ENCODE measurements at regions not wholly inside any gene's neighbourhood (a gene's known extent, or its start where the extent isn't known, plus 50 kb on each side); places are given as distances from the start of the nearest gene placed in this dataset.
"Not testable (repeated sequence)": the region's sequence is repeated elsewhere in the genome, so short reads cannot be mapped to it uniquely, and the experiment has no call there.

DNA sequence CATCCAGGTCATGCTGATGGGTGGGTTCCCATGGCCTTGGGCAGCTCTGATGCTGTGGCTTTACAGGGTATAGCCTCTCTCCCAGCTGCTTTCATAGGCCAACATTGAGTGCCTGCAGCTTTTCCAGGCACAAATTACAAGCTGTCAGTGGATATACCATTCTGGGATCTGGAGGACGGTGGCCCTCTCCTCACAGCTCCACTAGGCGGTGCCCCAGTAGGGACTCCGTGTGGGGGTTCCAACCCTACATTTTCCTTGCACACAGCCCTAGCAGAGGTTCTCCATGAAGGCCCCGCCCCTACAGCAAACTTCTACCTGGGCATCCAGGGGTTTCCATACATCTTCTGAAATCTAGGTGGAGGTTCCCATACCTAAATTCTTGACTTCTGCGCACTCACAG lies 602.6 kb upstream of the HS3ST5 start:
- ATAC-seq (no peak), DNase-seq (no peak)
- ChIA-PET POLR2A (no interaction called here), CTCF (no interaction called here)
- Mint-ChIP-seq H3K9me3 (ENCODE audit: insufficient read depth) (peaks cover 4% of the 10 kb centered on the region), H3K27ac (no peak overlapping the region), H3K4me3 (no peak overlapping the region), H3K36me3 (ENCODE audit: low read depth) (no peaks in the 10 kb centered on the region), H3K4me1 (ENCODE audit: low read depth) (no peaks in the 10 kb centered on the region), H3K27me3 (ENCODE audit: low read depth) (no peaks in the 10 kb centered on the region)

DNA sequence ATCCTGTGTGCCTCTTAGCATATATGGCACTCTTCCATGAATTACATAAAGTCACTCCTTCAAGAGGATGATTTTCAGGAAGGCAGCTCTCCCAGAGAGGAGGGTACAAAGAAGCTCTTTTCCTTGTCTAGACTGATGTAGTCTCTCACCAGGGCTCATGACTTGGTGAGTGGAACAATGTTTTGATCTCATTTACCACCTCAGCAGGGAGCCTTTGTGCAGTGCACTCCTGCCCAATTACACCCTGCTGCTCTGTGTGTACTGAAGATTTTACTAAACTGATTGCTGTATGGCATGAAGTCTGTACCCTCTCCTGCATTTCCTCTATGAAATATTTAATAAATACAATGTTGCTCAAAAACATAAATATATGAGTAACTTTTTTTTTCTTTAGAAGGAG lies 598.3 kb upstream of the HS3ST5 start:
- peaks cover under 1% of the 10 kb centered on the region for H3K9me3 Mint-ChIP-seq (ENCODE audit: insufficient read depth)
- no peak for ATAC-seq
- ChIA-PET POLR2A (no interaction called here), CTCF (no interaction called here)
- no peak for DNase-seq
- no peaks in the 10 kb centered on the region for H3K4me1 Mint-ChIP-seq (ENCODE audit: low read depth)
- H3K4me3 Mint-ChIP-seq: no peak overlapping the region
- H3K27ac Mint-ChIP-seq: no peak overlapping the region
- H3K27me3 Mint-ChIP-seq (ENCODE audit: low read depth): no peaks in the 10 kb centered on the region
- no peaks in the 10 kb centered on the region for H3K36me3 Mint-ChIP-seq (ENCODE audit: low read depth)

DNA sequence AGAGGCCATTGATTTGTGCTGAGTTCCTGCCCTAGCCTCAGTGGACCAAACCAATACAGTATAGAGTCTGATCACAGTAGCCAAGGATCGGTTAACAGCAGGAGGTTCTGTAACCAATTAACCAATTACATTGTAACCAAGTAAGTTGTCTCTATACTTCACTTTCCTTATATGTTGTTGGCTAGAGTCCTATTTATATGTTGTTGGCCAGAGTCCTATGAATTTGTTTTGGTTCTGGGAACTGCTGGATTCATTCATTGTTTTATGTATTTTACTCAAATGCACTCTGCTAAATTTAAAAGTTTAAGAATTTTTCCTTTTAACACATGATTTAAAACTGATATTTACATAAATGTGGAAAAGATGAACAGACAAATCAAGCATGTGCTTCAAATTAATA lies 597.4 kb upstream of the HS3ST5 start:
- CTCF ChIA-PET: no interaction called here
- no peaks in the 10 kb centered on the region for H3K36me3 Mint-ChIP-seq (ENCODE audit: low read depth)
- no peak for DNase-seq
- no peaks in the 10 kb centered on the region for H3K4me1 Mint-ChIP-seq (ENCODE audit: low read depth)
- no peaks in the 10 kb centered on the region for H3K9me3 Mint-ChIP-seq (ENCODE audit: insufficient read depth)
- no peaks in the 10 kb centered on the region for H3K27me3 Mint-ChIP-seq (ENCODE audit: low read depth)
- POLR2A ChIA-PET: no interaction called here
- H3K4me3 Mint-ChIP-seq: no peak overlapping the region
- no peak overlapping the region for H3K27ac Mint-ChIP-seq
- ATAC-seq: no peak

DNA sequence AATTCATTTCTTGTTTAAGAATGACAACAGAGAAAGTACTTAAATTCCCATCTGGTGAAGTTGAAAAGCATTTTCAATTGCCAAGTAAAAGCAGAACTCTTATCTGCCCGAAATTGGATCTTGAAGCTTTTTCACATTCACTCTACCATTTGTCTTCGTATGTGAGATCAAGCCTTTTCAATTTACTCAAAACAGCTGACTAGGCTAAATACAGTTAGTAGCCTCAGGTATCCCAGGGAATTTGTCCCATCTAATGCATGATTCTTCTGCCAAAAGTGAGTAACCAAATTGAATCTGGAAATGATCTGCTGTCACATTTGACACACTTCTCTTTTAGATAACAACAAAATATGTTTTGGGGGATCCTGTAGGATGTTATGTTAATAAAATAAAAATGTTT lies 596.8 kb upstream of the HS3ST5 start:
- no peak for ATAC-seq
- Mint-ChIP-seq H3K27ac (no peak overlapping the region), H3K9me3 (ENCODE audit: insufficient read depth) (no peaks in the 10 kb centered on the region), H3K4me3 (no peak overlapping the region), H3K36me3 (ENCODE audit: low read depth) (no peaks in the 10 kb centered on the region), H3K4me1 (ENCODE audit: low read depth) (no peaks in the 10 kb centered on the region), H3K27me3 (ENCODE audit: low read depth) (no peaks in the 10 kb centered on the region)
- ChIA-PET CTCF (no interaction called here), POLR2A (no interaction called here)
- no peak for DNase-seq

DNA sequence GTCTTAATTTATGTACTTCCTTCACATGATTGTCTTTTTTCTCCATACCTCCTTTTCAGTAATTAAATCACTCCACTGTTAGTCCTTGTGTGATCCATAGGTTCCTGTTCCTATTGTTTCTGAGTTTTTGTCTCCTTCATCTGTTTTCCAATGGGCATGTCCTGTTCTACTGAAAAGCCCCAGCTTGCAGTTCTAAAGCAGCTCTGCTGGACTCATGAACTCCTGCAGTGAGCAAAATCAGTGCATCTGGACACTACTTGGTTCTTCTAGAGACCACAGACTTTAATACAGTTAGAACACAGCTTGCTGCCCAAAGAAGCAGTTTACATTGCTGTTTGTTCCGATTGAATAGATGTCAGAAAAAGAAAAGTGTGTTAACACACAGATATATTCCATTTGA lies 593.3 kb upstream of the HS3ST5 start:
- Mint-ChIP-seq H3K36me3 (ENCODE audit: low read depth) (no peaks in the 10 kb centered on the region), H3K27me3 (ENCODE audit: low read depth) (no peaks in the 10 kb centered on the region), H3K9me3 (ENCODE audit: insufficient read depth) (peaks cover 15% of the 10 kb centered on the region), H3K4me3 (no peak overlapping the region), H3K4me1 (ENCODE audit: low read depth) (no peaks in the 10 kb centered on the region), H3K27ac (no peak overlapping the region)
- ChIA-PET POLR2A (no interaction called here), CTCF (no interaction called here)
- ATAC-seq (no peak), DNase-seq (no peak)

DNA sequence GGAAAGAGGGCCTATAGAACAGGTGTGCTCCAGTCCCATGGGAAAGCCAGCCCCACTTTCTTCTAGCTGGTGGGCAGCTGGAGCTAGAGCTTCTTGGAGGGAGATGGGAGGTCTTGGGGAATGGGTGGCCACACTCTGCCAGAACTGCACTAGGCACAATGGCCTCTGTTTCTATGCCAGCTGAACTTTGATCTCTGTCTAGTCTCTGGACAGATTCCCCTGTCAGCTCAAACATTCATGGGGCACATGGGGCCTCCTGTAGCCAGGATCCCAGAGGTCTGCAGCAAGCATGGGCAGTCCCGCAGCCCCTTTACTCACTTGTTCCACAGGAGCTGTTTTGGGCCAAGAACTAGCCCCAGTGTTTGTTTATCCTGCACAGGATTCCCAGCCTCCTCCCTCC lies 591.3 kb upstream of the HS3ST5 start:
- DNase-seq (no peak), ATAC-seq (no peak)
- no peaks in the 10 kb centered on the region for H3K27me3 Mint-ChIP-seq (ENCODE audit: low read depth)
- peaks cover 23% of the 10 kb centered on the region for H3K9me3 Mint-ChIP-seq (ENCODE audit: insufficient read depth)
- no peaks in the 10 kb centered on the region for H3K36me3 Mint-ChIP-seq (ENCODE audit: low read depth)
- CTCF ChIA-PET: no interaction called here
- H3K4me3 Mint-ChIP-seq: no peak overlapping the region
- POLR2A ChIA-PET: no interaction called here
- H3K4me1 Mint-ChIP-seq (ENCODE audit: low read depth): no peaks in the 10 kb centered on the region
- H3K27ac Mint-ChIP-seq: no peak overlapping the region

DNA sequence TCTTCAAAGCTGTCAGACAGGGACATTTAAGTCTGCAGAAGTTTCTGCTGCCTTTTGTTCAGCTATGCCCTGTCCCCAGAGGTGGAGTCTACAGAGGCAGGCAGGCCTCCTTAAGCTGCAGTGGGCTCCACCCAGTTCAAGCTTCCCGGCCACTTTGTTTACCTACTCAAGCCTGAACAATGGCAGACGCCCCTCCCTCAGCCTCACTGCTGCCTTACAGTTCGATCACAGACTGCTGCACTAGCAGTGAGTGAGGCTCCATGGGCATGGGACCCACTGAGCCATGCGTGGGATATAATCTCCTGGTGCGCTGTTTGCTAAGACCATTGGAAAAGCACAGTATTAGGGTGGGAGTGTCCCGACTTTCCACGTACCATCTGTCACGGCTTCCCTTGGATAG lies 585.9 kb upstream of the HS3ST5 start:
- H3K27me3 Mint-ChIP-seq (ENCODE audit: low read depth); DNase-seq; CTCF ChIA-PET: not testable (repeated sequence)

DNA sequence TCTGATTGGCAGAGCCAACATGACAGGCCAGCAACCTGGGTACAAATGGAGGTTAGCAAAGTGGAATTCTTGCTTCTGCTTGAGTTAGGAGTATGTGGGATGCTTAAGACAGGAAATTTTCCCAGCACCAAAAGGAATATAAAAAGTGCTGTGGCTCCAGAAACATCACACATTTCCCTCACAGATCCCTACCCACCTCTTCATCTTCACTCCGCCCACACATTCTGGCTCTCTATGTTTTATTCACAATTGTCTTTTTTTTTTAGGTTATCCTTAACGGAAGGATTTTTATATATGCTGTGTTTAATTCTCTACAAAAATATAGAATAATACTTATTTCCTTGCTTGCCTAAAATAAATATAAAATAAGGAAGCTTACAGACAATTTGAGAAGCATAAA lies 563.3 kb upstream of the HS3ST5 start:
- Mint-ChIP-seq H3K9me3 (ENCODE audit: insufficient read depth) (peaks cover 7% of the 10 kb centered on the region), H3K27ac (no peak overlapping the region), H3K4me3 (no peak overlapping the region), H3K36me3 (ENCODE audit: low read depth) (no peaks in the 10 kb centered on the region), H3K27me3 (ENCODE audit: low read depth) (no peaks in the 10 kb centered on the region), H3K4me1 (ENCODE audit: low read depth) (no peaks in the 10 kb centered on the region)
- no peak for DNase-seq
- ChIA-PET CTCF (no interaction called here), POLR2A (no interaction called here)
- ATAC-seq: no peak

More for the DNA sequence above, 585.9 kb upstream of the HS3ST5 start:
- peaks cover 23% of the 10 kb centered on the region for H3K9me3 Mint-ChIP-seq (ENCODE audit: insufficient read depth)
- POLR2A ChIA-PET: interaction anchor here (0.7 kb wide), 1 partner anchor 412 kb away, joined by 3 read pairs; no protein-coding TSS in a partner anchor
- H3K27ac Mint-ChIP-seq; H3K4me1 Mint-ChIP-seq (ENCODE audit: low read depth); H3K36me3 Mint-ChIP-seq (ENCODE audit: low read depth); ATAC-seq; H3K4me3 Mint-ChIP-seq: not testable (repeated sequence)

DNA sequence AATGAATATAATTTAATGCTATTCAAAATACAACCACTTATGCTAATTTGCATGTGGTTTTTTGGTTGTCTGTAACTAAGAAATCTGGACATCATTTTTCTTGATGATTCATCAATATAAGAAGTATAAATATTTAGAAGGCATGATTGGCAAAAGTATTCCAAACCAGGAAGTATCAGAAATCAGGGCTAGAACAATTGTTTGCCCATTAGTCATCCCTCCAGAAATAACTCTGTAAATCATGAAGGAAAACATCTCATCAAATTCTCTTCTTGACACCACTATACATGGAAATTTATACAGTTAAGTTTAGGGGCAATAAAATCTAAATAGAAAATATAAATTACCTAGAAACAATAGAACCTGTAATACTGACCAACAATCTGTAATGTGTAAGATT lies 554.7 kb upstream of the HS3ST5 start:
- Mint-ChIP-seq H3K4me3 (no peak overlapping the region), H3K36me3 (ENCODE audit: low read depth) (no peaks in the 10 kb centered on the region), H3K4me1 (ENCODE audit: low read depth) (no peaks in the 10 kb centered on the region), H3K27ac (no peak overlapping the region), H3K27me3 (ENCODE audit: low read depth) (no peaks in the 10 kb centered on the region), H3K9me3 (ENCODE audit: insufficient read depth) (peaks cover 4% of the 10 kb centered on the region)
- no peak for ATAC-seq
- DNase-seq: no peak
- POLR2A ChIA-PET: no interaction called here
- CTCF ChIA-PET: no interaction called here

DNA sequence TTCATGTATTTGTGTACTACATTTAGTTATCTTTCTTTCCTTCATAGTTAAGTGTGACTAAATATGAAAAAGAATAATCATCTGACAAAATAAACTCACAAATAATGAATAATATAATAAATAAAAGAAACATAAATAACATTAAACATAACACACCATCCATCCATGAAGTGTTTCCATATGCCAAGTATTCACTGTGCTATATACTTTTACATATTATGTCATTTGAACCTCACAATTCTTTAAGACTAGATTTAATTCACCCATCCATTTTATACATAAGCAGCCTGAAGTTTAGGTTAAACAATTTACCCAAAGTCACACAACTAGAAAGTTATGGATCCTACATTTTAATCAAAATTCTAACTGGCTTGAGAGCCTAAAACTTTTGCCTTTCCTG lies 549.4 kb upstream of the HS3ST5 start:
- no peak overlapping the region for H3K4me3 Mint-ChIP-seq
- no peaks in the 10 kb centered on the region for H3K4me1 Mint-ChIP-seq (ENCODE audit: low read depth)
- DNase-seq (no peak), ATAC-seq (no peak)
- no peaks in the 10 kb centered on the region for H3K9me3 Mint-ChIP-seq (ENCODE audit: insufficient read depth)
- H3K36me3 Mint-ChIP-seq (ENCODE audit: low read depth): no peaks in the 10 kb centered on the region
- ChIA-PET CTCF (no interaction called here), POLR2A (no interaction called here)
- no peaks in the 10 kb centered on the region for H3K27me3 Mint-ChIP-seq (ENCODE audit: low read depth)
- no peak overlapping the region for H3K27ac Mint-ChIP-seq

DNA sequence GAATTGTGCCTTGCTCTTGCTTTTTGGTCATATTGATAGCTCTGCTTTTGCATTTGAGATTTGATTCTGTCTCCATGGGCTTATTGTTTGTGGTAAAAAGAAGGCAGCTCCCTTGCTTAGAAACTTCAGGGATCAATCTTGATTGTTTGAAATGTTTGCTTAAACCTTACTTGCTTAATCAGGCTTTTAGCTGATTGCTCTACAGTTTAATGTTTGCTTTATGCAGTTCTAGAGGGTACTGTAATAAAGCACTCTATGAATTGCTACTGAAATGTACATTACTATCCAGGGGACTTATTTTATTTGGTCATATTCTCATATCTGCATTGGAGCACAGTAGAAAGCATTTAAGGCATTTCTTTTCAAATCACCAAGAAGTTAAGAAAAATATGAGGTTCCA lies 545.4 kb upstream of the HS3ST5 start:
- no peaks in the 10 kb centered on the region for H3K4me1 Mint-ChIP-seq (ENCODE audit: low read depth)
- CTCF ChIA-PET: interaction anchor here (0.6 kb wide), 1 partner anchor 179 kb away, joined by 5 read pairs; no protein-coding TSS in a partner anchor

DNA sequence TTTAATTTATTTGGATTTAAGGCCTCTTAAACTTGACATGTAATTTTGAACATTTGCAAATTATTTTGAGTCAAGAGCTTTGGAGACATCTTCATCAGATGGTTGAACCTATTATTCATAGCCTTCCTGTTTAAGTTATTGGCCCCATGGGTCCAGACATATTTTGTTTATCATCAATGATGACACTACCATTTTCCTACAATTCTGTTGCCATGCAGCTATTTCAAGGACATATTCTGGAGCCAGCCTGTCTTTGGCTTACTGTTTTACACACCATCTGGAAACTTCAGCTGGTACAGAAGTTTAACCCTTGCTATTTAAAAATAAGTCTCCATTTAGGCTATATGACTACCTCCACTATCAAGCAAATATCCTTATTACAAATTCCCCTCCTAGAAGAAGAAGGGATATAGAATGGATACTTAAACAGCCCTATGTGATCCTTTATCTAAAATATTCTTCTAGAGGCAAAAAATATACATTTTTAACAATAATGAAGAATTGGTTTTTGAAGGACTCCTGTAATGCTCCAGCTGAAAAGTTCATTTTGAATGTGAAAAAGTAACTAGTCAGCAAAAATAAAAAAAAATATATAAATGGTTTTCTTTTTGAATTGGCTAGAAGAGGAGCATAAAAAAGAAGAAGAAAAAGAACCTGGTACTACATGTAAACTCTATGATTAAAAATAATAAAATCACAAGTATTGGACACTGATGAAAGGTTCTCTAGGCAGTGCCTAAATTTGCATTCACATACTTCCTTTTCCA lies 544.0 kb upstream of the HS3ST5 start:
- no peak overlapping the region for H3K27ac Mint-ChIP-seq
- no peaks in the 10 kb centered on the region for H3K4me1 Mint-ChIP-seq (ENCODE audit: low read depth)
- H3K9me3 Mint-ChIP-seq (ENCODE audit: insufficient read depth): no peaks in the 10 kb centered on the region
- DNase-seq (no peak), ATAC-seq (no peak)
- H3K27me3 Mint-ChIP-seq (ENCODE audit: low read depth): no peaks in the 10 kb centered on the region
- POLR2A ChIA-PET: no interaction called here
- H3K4me3 Mint-ChIP-seq: no peak overlapping the region
- no peaks in the 10 kb centered on the region for H3K36me3 Mint-ChIP-seq (ENCODE audit: low read depth)
- CTCF ChIA-PET: no interaction called here

More for the DNA sequence above, 545.4 kb upstream of the HS3ST5 start:
- no peaks in the 10 kb centered on the region for H3K27me3 Mint-ChIP-seq (ENCODE audit: low read depth)
- no peak for ATAC-seq
- no peaks in the 10 kb centered on the region for H3K9me3 Mint-ChIP-seq (ENCODE audit: insufficient read depth)
- no peak for DNase-seq
- no peak overlapping the region for H3K4me3 Mint-ChIP-seq
- no peaks in the 10 kb centered on the region for H3K36me3 Mint-ChIP-seq (ENCODE audit: low read depth)
- no peak overlapping the region for H3K27ac Mint-ChIP-seq
- POLR2A ChIA-PET: no interaction called here

DNA sequence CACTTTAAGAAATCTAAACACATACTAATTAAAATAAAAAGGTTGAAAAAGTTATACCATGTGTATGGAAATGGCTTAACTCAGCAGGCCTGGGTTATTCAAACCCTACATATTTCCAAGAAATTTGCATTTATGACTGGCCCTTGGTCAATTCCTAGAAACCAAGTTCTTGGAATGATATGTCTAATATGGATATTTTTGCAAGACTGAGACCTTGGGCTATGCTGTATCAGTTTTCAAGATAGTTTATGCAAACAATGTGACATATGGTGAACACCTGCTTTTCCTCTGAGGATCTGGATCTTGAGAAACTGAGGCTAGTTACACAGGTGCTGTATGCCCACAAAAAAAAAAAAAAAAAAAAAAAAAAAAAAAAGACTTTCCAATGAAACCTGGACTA lies 536.9 kb upstream of the HS3ST5 start:
- Mint-ChIP-seq H3K4me3 (no peak overlapping the region), H3K27me3 (ENCODE audit: low read depth) (no peaks in the 10 kb centered on the region), H3K4me1 (ENCODE audit: low read depth) (no peaks in the 10 kb centered on the region), H3K27ac (no peak overlapping the region), H3K36me3 (ENCODE audit: low read depth) (no peaks in the 10 kb centered on the region), H3K9me3 (ENCODE audit: insufficient read depth) (no peaks in the 10 kb centered on the region)
- ChIA-PET CTCF (no interaction called here), POLR2A (no interaction called here)
- DNase-seq (no peak), ATAC-seq (no peak)

All from activated CD8-positive, alpha-beta T cell treated with anti-CD3 and anti-CD28 coated beads, Interleukin-2, amount 10 ng/mL, durations not matched to agents 7 days and 5 days (primary cell).